Activated CD8-positive, alpha-beta memory T cell treated with anti-CD3 and anti-CD28 coated beads, Interleukin-2, amount 50 U/mL, for 1 hour (primary cell): ENCODE measurements at regions not wholly inside any gene's neighbourhood (a gene's known extent, or its start where the extent isn't known, plus 50 kb on each side); places are given as distances from the start of the nearest gene placed in this dataset.
"Not testable (repeated sequence)": the region's sequence is repeated elsewhere in the genome, so short reads cannot be mapped to it uniquely, and the experiment has no call there.

Experiments used
- DNase-seq: peaks from one replicate; pipeline ENCODE4 v3.0.0-alpha.2; 2020; ENCODE audit errors: extremely low read depth

GRCh38 chr15:58297639-58298038, 134.2 kb upstream of the LIPC start:
- DNase-seq, result no peak

GRCh38 chr15:58298879-58299850, 132.6 kb upstream of the LIPC start:
- DNase-seq, result no peak

DNA sequence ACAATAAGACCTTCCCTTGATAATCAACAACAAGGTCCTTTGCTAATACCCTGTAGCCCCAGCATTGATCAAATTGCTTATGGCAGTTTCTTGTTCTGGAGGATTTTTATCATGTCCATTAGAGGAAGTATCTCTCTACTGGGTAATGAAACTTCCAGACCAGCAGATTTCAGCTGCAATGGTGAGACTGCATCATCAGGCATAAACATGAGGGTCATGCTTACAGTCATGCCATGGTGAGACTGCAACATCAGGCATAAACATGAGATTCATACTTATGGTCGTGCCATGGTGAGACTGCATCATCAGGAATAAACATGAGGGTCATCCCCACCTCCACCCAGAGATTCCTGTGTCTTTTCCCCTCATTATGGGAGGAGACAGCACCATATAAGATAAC, 129.0 kb upstream of the LIPC start:
- no peak for DNase-seq

GRCh38 chr15:58303236-58303635, 128.6 kb upstream of the LIPC start:
- DNase-seq, result no peak

- DNase-seq, result no peak
Measured at GRCh38 chr15:58306591-58307312, 125.0 kb upstream of the LIPC start.

DNA sequence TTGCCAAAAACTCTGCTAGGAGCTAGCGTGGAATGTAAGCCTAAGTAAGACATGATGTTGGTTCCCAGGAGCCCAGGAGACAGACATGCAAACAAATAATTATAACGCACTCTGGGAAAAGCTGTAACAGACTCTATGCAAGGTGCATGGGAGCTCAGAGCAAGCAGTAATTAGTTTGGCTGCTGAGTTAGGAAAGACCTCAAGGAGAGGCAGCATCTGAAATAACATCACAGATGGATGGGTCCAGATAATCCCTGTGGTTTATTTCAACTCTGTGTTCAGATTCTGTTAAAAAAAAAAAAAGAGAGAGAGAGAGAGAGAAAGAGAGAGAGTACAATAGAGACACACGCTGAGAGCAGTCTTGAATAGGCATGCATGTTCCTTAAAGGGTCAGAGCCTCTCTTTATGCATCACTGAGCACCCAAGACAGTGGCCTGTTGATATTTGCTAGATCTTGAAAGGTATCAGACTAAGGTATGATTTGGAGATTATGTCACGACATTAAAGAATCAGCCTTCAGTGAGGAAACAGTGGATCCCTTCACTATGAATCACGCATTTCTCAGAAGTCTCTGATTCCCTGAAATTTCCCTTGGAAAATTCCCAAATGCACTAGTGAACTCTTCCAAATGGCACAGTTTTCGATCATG, 124.4 kb upstream of the LIPC start:
- no peak for DNase-seq

- no peak for DNase-seq
Measured at GRCh38 chr15:58308742-58309355, 122.9 kb upstream of the LIPC start.

DNA sequence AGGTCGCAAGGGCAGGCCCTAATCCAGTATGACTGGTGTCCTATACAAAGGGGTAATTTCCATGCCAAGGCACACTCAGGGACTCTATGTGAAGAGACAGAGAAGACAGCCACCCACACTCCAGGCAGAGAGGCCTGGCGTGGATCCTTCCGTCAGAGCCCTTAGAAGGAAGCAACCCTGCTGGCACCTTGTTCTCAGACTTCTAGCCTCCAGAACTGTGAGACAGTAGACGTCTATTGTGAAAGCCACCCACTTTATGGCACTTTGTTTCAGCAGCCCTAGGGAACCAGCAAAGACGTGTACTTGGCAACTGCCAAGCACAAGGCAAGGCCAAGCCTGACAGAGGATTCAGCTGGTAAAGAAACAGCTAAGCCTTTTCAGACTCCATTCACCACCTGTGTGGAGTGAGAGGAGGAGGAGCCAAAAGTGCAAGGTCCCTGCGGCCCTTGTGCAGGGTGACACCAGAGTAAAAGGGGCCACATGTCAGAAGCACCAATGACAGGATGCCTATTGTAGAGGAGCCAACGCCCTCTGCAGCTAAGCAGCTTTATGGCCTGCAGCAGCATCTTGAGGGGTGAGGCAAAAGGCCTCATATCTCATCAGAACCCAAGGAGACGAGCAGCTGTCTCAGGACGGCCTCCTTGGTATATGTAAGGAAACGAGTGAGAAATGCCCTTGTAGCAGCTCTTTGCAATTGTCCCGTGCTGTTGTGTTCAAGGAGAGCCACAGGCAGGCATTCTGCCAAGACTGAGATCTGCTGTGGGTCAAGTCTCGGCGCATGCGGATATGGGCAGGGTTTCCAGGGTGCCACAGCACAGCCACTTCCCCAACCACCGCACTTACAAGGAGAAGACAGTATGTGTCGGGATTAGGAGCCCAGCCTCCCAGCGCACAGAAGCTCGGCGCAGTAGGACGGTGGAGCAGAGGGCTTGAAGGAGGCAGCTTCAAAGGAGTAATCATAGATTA, 121.5 kb upstream of the LIPC start:
- DNase-seq, result no peak

DNA sequence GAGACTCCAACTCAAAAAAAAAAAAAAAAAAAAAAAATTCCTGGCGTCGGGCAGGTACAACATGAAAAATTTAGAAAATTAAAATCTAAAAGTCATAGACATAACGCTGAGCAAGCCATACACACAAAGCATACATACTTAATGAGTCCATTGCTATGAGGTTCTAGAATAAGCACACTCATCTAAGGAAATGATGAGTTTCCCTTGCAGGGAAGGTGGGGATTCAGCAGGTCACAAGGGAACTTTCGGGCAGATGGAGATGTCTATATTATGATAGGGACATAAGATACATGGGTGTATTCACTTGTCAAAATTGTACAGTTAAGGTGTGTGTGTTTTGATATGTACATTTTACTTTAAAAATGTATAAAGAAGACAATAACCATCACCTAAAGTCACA, 120.2 kb upstream of the LIPC start:
- DNase-seq, result no peak

DNA sequence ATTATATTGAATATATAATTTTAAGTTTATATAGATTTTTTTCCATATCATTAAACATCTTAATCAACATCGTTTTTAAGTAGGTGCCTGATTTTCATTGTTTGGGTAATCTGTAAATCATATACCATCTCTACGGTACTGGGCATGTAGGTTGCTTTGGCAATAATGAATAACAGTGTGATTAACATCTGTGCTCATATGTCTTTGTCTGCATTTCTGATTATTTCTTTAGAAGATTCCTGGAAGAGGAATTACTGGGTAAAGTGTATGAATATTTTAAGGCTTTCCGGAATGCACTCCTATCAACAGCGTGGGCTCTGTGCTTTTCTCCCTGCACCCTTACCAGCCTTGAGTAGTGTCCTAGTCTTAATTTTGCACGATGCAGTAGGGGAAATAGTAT, 119.8 kb upstream of the LIPC start:
- DNase-seq, result no peak

DNA sequence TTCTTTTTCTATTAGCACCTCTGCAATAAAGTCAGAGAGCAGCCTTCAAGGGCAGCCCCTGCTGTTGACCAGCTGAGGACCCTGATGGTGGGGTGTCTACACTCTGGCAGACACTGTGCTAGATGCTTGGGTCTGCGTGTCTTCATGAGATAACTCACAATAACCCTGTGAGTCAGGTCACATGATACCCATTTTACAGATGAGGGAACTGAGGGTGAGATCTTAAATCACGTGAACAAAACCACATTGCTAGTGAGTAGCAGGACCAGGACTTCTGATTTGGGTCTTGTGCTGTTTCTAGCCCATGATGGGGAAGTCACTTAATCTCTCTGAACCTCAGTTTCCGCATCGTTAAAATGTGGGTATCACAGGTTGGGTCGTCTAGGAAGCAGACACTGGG, 118.5 kb upstream of the LIPC start:
- DNase-seq, result no peak

GRCh38 chr15:58313810-58314592, 117.8 kb upstream of the LIPC start:
- no peak for DNase-seq

- DNase-seq, result no peak
Measured at GRCh38 chr15:58314593-58315216, 117.1 kb upstream of the LIPC start.

- DNase-seq, result no peak
Measured at GRCh38 chr15:58318517-58318916, 113.3 kb upstream of the LIPC start.

GRCh38 chr15:58321034-58321433, 110.8 kb upstream of the LIPC start:
- DNase-seq, result no peak

DNA sequence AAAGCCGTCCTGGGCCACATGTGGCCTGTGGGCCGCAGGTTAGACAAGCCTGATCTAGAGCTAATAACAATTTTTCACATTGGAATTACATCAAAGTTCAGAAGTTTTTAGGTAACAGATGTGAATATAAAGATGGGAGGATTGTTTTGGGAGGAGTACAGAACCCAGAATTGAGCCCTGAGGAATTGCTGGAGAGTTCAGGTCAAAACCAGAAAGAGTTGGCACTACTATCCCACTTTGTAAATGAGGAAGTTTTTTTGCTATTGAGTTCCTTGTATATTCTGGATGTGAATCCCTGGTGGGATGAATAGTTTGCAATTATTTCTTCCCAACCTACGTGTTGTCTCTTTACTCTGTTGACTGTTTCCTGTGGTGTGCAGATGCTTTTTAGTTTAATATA, 109.5 kb upstream of the LIPC start:
- no peak for DNase-seq

DNA sequence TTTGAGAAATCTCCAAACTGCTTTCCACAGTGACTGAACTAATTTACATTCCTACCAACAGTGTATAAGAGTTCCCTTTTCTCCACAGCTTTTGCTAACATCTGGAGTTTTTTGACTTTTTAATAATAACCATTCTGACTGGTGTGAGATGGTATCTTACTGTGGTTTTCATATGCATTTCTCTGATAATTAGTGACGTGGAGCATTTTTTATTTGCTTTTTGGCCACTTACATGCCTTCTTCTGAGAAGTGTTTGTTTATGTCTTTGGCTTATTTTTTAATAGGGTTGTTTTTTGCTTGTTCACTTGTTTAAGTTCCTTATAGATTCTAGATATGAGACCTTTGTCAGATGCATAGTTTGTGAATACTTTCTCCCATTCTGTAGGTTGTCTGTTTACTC, 108.5 kb upstream of the LIPC start:
- DNase-seq, result not testable (repeated sequence)

DNA sequence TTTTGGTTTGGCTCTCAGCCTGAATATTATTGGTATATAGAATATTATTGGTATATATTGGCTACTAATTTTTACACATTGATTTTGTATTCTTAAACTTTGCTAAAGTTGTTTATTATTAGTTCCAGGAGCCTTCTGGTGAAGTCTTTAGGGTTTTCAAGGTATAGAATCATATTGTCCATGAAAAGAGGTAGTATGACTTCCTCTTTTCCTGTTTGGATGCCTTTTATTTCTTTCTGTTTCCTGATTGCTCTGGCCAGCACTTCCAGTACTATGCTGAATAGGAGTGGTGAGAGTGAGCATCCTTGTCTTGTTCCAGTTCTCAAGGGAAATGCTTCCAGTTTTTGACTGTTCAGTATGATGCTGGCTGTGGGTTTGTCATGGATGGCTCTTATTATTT, 107.3 kb upstream of the LIPC start:
- no peak for DNase-seq

- no peak for DNase-seq
Measured at GRCh38 chr15:58327958-58328357, 103.8 kb upstream of the LIPC start.

DNA sequence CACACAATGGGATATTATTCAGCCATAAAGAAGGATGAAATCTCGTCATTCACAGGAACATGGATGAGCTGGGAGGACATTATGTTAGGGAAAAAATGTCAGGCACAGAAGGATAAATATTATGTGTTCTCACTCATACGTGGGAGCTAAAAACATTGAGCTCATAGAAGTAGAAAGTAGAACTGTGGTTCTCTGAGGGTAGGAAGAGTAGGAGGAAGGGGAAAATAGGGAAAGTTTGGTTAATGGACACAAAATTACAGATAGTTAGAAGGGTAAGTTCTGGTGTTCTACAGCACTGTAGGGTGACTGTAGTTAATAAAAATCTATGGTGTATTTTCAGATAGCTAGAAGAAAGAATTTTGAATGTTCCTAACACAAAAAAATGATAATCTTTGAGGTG, 102.6 kb upstream of the LIPC start:
- no peak for DNase-seq
